ENCODE measurements at regions not wholly inside any gene's neighbourhood (a gene's known extent, or its start where the extent isn't known, plus 50 kb on each side); places are given as distances from the start of the nearest gene placed in this dataset.

DNA sequence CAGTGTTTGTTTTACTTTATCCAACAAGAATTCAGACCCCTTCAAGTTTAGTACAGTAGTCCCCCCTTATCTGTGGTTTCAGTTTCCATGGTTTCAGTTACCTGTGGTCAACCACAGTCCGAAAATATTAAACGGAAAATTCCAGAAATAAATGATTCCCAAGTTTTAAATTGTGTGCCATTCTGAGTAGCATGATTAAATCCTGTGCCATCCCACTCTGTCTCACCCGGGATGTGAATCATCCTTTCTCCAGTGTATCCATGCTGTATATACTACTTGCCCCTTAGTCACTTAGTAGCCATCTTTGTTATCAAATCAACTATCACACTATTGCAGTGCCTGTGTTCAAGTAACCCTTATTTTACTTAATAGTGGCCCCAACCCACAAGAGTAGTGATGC lies 153.8 kb upstream of the RASA1 start:
- H3K36me3 Mint-ChIP-seq (ENCODE audit: low read depth), result no peaks in the 10 kb centered on the region
- H3K4me3 Mint-ChIP-seq, result no peak overlapping the region
- H3K27me3 Mint-ChIP-seq (ENCODE audit: low read depth), result no peaks in the 10 kb centered on the region
- TF ChIP-seq, protein P1, sequence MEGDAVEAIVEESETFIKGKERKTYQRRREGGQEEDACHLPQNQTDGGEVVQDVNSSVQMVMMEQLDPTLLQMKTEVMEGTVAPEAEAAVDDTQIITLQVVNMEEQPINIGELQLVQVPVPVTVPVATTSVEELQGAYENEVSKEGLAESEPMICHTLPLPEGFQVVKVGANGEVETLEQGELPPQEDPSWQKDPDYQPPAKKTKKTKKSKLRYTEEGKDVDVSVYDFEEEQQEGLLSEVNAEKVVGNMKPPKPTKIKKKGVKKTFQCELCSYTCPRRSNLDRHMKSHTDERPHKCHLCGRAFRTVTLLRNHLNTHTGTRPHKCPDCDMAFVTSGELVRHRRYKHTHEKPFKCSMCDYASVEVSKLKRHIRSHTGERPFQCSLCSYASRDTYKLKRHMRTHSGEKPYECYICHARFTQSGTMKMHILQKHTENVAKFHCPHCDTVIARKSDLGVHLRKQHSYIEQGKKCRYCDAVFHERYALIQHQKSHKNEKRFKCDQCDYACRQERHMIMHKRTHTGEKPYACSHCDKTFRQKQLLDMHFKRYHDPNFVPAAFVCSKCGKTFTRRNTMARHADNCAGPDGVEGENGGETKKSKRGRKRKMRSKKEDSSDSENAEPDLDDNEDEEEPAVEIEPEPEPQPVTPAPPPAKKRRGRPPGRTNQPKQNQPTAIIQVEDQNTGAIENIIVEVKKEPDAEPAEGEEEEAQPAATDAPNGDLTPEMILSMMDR (conservative IDR thresholded peaks at IDR 0.05), result no peak
- H3K27ac Mint-ChIP-seq (ENCODE audit: unreplicated experiment), result no peak overlapping the region
- H3K4me1 Mint-ChIP-seq, result no peaks in the 10 kb centered on the region
- no peak for DNase-seq (ENCODE audit: low read depth, low spot score)
- H3K9me3 Mint-ChIP-seq, result no peaks in the 10 kb centered on the region

DNA sequence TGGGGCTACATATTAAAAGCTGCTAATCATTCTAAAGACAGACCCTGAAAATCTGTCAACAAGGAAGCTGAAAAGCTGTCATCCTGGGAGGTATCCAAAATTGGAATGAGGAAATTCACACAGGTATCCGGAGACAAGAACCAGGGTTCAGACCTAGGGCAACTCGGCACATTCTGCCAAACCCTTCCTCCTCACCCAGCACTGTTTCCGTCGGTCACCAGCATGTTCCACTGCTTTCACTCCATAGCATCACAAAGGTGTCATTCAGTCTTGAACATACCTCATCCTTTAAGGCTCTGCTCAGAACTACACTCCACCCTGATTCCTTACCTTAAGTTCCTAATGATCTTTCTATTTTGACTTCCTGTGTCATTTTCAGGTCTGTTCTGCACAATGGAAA lies 153.1 kb upstream of the RASA1 start:
- no peak for DNase-seq (ENCODE audit: low read depth, low spot score)
- Mint-ChIP-seq H3K27ac (ENCODE audit: unreplicated experiment) (no peak overlapping the region), H3K9me3 (no peaks in the 10 kb centered on the region), H3K4me3 (no peak overlapping the region), H3K27me3 (ENCODE audit: low read depth) (no peaks in the 10 kb centered on the region), H3K4me1 (no peaks in the 10 kb centered on the region), H3K36me3 (ENCODE audit: low read depth) (no peaks in the 10 kb centered on the region)
- TF ChIP-seq, protein P1 (conservative IDR thresholded peaks at IDR 0.05), result no peak

DNA sequence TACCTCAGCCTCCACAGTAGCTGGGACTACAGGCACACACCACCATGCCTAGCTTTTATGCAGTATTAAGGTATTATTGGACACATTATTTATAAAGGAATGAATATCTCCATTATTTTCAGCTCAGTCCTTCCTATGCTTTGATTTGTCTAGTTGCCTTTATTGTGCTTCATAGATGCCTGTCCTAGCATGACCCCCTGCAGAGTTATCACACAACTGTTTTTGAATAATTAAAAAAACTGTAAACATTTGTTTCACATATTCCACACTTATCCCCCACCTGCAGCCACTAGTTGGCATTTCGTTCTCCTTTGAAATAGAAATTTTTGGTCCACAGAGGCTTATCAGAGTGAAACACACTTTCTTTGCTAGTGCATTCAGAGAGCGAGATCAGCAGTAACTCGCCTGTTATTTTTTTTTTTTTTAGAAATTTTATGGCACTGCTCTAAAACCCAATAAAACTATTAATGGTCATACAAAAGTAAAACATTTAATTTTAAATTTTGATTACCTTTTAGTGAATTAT lies 151.8 kb upstream of the RASA1 start:
- no peaks in the 10 kb centered on the region for H3K9me3 Mint-ChIP-seq
- H3K27me3 Mint-ChIP-seq (ENCODE audit: low read depth), result no peaks in the 10 kb centered on the region
- no peaks in the 10 kb centered on the region for H3K4me1 Mint-ChIP-seq
- H3K4me3 Mint-ChIP-seq, result no peak overlapping the region
- TF ChIP-seq, protein P1 (conservative IDR thresholded peaks at IDR 0.05), result no peak
- no peak for DNase-seq (ENCODE audit: low read depth, low spot score)
- H3K36me3 Mint-ChIP-seq (ENCODE audit: low read depth), result no peaks in the 10 kb centered on the region
- H3K27ac Mint-ChIP-seq (ENCODE audit: unreplicated experiment), result no peak overlapping the region

DNA sequence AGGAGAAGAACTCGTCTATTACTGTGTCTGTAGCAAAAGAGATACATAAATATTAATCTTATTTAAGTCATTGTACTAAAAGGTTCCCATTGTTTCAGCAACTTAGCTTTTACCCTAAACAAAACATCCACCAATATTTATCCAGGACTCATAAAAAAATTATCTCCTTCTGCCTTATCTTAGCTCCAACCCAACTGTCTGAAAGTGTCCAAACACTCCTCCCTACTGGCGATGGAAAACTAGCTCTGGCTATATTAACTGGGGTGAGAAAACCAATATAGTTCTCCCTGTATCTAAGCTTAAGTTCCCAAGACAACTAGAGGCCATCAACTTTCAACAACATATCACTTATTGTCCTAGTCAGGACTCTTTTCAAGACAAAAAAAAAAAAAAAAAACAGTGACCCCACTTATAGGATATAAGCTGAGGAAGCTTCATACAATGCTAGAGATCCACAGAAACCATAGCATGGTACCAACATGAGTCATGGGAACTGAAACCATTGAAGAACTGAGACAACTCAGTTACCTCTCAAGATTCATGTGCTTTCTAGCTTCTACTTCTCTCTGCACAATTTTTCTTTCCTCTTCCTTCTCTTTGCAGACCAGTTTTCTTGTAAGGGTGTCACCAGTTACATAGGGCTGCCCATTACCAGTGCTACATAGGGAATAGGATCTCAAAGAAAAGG lies 150.7 kb upstream of the RASA1 start:
- Mint-ChIP-seq H3K36me3 (ENCODE audit: low read depth) (no peaks in the 10 kb centered on the region), H3K27ac (ENCODE audit: unreplicated experiment) (no peak overlapping the region), H3K9me3 (no peaks in the 10 kb centered on the region), H3K4me3 (no peak overlapping the region), H3K27me3 (ENCODE audit: low read depth) (no peaks in the 10 kb centered on the region), H3K4me1 (peaks cover 3% of the 10 kb centered on the region)
- DNase-seq (ENCODE audit: low read depth, low spot score), result no peak
- TF ChIP-seq, protein P1 (conservative IDR thresholded peaks at IDR 0.05), result no peak

DNA sequence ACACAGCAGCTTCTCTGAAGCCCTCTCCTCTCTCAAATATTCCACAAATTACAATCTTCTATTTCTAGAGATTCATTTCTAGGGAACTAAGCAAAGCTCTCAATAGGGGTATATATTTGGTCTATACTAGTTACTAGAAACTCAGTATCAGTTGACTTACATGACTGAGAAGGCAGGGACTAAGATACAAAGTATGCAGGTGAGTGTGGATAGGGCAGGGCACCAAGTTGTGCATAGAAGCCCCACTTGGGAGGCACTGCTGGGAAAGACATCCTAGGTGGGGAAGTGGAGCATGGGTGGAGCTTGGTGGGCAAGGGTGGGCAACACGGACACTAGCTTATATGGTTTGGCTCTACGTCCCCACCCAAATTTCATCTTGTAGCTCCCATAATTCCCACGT lies 148.1 kb upstream of the RASA1 start:
- Mint-ChIP-seq H3K36me3 (ENCODE audit: low read depth) (no peaks in the 10 kb centered on the region), H3K27me3 (ENCODE audit: low read depth) (no peaks in the 10 kb centered on the region), H3K4me3 (no peak overlapping the region), H3K9me3 (no peaks in the 10 kb centered on the region), H3K4me1 (peaks cover 6% of the 10 kb centered on the region), H3K27ac (ENCODE audit: unreplicated experiment) (no peak overlapping the region)
- TF ChIP-seq, protein P1 (conservative IDR thresholded peaks at IDR 0.05), result no peak
- DNase-seq (ENCODE audit: low read depth, low spot score), result no peak

Measured in neural crest cell (in vitro differentiated cells).